ENCODE measurements at regions not wholly inside any gene's neighbourhood (a gene's known extent, or its start where the extent isn't known, plus 50 kb on each side); places are given as distances from the start of the nearest gene placed in this dataset.

DNA sequence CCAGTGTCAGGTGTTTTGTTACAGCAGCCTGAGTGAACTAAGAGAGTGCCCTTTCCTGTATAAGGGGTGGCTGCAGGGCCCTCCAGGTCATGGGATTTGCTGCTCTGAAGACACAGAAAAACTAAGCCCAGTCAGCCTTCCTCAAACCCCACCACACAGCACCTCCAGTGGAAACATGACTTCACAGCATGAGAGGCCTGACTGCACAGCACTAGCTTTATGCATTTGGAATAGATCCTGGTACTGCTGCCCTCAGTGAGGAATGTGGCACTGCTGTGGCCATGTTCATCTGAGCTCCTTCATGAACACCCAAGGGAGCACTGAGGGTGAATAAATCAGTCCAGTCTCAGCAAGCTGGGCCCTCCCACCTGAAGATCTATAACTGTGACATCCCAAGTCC is 296.1 kb upstream of the FOXQ1 start:
- no peak for DNase-seq (ENCODE audit: low read depth, low spot score)
- Histone ChIP-seq H3K9me2 (ENCODE audit: insufficient read depth) (no peaks in the 10 kb centered on the region), H2AFZ (ENCODE audit: low read depth, low read length, poor library complexity, severe bottlenecking) (no peak overlapping the region), H4K20me1 (ENCODE audit: insufficient read depth) (no peaks in the 10 kb centered on the region), H3K79me2 (ENCODE audit: insufficient read depth, low read length) (no peaks in the 10 kb centered on the region), H3K9ac (ENCODE audit: low read length) (no peak overlapping the region), H3K27me3 (ENCODE audit: insufficient read depth, low read length) (no peaks in the 10 kb centered on the region), H3K27ac (ENCODE audit: low read depth, low read length) (no peak overlapping the region), H3K9me3 (ENCODE audit: control insufficient read depth in 1 of 2, insufficient read depth in 1 of 2, low read depth in 1 of 2, low read length in 2 of 2) (no peaks in the 10 kb centered on the region), H3K4me2 (ENCODE audit: low read length) (no peak overlapping the region), H3K4me1 (ENCODE audit: control insufficient read depth in 1 of 2, insufficient read depth in 2 of 2, low read length in 2 of 2) (no peaks in the 10 kb centered on the region), H3K36me3 (ENCODE audit: control insufficient read depth in 1 of 2, insufficient read depth in 2 of 2, low read length in 2 of 2) (no peaks in the 10 kb centered on the region), H3K4me3 (replicated peaks in 1 of 2; ENCODE audit: low read depth in 1 of 2, low read length in 2 of 2) (no peak overlapping the region)
- ChIA-PET POLR2A (no interaction called here), CTCF (interaction anchor here (0.6 kb wide), 1 partner anchor 12 kb away, joined by 4 read pairs; no protein-coding TSS in a partner anchor), RAD21 (ENCODE audit: low non-redundant PET in 1 of 2, low total read pairs in 2 of 2, uncharacterized antibody in 2 of 2, unreplicated experiment in 2 of 2) (no interaction called here)
- intact Hi-C loops (cut with micrococcal nuclease) = no loop called here
- peak; percentile 72 for ATAC-seq
- TF ChIP-seq, protein P1, sequence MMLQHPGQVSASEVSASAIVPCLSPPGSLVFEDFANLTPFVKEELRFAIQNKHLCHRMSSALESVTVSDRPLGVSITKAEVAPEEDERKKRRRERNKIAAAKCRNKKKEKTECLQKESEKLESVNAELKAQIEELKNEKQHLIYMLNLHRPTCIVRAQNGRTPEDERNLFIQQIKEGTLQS (IDR thresholded peaks at IDR 0.05) = no peak
- TF ChIP-seq, protein P2, sequence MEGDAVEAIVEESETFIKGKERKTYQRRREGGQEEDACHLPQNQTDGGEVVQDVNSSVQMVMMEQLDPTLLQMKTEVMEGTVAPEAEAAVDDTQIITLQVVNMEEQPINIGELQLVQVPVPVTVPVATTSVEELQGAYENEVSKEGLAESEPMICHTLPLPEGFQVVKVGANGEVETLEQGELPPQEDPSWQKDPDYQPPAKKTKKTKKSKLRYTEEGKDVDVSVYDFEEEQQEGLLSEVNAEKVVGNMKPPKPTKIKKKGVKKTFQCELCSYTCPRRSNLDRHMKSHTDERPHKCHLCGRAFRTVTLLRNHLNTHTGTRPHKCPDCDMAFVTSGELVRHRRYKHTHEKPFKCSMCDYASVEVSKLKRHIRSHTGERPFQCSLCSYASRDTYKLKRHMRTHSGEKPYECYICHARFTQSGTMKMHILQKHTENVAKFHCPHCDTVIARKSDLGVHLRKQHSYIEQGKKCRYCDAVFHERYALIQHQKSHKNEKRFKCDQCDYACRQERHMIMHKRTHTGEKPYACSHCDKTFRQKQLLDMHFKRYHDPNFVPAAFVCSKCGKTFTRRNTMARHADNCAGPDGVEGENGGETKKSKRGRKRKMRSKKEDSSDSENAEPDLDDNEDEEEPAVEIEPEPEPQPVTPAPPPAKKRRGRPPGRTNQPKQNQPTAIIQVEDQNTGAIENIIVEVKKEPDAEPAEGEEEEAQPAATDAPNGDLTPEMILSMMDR (IDR thresholded peaks at IDR 0.05 in 2 of 3, conservative IDR thresholded peaks at IDR 0.05 in 1 of 3; ENCODE audit: borderline replicate concordance in 1 of 3, insufficient read depth in 1 of 3, low read depth in 2 of 3, low read length in 2 of 3) = peak in 2 of 3 experiments; percentile 11 to 26; a peak in 2 of 6 replicates
- BruUV-seq (replicated peaks) = no TSS peak

DNA sequence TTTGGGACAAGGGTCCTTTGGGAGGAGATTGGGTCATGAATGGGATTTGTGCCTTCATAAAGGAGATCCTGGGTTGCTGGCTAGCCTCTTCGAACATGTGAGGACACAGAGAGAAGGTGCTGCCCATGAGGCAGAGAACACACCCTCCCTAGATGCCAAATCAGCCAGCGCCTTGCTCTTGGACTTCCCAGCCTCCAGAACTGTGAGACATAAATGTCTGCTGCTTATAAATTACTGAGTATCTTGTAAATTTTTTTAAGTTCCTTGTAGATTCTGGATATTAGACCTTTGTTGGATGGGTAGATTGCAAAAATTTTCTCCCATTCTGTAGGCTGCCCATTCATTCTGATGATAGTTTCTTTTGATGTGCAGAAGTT is 297.5 kb upstream of the FOXQ1 start:
- no peak overlapping the region for H3K9ac ChIP-seq (ENCODE audit: low read length)
- POLR2A ChIA-PET = no interaction called here
- RAD21 ChIA-PET (ENCODE audit: low non-redundant PET in 1 of 2, low total read pairs in 2 of 2, uncharacterized antibody in 2 of 2, unreplicated experiment in 2 of 2) = no interaction called here
- TF ChIP-seq EZH2phosphoT487 (IDR thresholded peaks at IDR 0.05; ENCODE audit: borderline replicate concordance) = no peak
- no peak for TF ChIP-seq JUND (IDR thresholded peaks at IDR 0.05)
- no peak for TF ChIP-seq CBX3 (IDR thresholded peaks at IDR 0.05; ENCODE audit: low read depth)
- TF ChIP-seq RAD21 (IDR thresholded peaks at IDR 0.05; ENCODE audit: low read depth) = no peak
- TF ChIP-seq, protein P2 (IDR thresholded peaks at IDR 0.05 in 2 of 3, conservative IDR thresholded peaks at IDR 0.05 in 1 of 3; ENCODE audit: borderline replicate concordance in 1 of 3, insufficient read depth in 1 of 3, low read depth in 2 of 3, low read length in 2 of 3) = no peak
- TF ChIP-seq SP1 (IDR thresholded peaks at IDR 0.05; ENCODE audit: low read depth) = no peak
- TF ChIP-seq, protein P3, sequence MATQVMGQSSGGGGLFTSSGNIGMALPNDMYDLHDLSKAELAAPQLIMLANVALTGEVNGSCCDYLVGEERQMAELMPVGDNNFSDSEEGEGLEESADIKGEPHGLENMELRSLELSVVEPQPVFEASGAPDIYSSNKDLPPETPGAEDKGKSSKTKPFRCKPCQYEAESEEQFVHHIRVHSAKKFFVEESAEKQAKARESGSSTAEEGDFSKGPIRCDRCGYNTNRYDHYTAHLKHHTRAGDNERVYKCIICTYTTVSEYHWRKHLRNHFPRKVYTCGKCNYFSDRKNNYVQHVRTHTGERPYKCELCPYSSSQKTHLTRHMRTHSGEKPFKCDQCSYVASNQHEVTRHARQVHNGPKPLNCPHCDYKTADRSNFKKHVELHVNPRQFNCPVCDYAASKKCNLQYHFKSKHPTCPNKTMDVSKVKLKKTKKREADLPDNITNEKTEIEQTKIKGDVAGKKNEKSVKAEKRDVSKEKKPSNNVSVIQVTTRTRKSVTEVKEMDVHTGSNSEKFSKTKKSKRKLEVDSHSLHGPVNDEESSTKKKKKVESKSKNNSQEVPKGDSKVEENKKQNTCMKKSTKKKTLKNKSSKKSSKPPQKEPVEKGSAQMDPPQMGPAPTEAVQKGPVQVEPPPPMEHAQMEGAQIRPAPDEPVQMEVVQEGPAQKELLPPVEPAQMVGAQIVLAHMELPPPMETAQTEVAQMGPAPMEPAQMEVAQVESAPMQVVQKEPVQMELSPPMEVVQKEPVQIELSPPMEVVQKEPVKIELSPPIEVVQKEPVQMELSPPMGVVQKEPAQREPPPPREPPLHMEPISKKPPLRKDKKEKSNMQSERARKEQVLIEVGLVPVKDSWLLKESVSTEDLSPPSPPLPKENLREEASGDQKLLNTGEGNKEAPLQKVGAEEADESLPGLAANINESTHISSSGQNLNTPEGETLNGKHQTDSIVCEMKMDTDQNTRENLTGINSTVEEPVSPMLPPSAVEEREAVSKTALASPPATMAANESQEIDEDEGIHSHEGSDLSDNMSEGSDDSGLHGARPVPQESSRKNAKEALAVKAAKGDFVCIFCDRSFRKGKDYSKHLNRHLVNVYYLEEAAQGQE (IDR thresholded peaks at IDR 0.05; ENCODE audit: low read depth) = no peak
- intact Hi-C loops (cut with micrococcal nuclease) = no loop called here
- CTCF ChIA-PET = no interaction called here
- no peaks in the 10 kb centered on the region for H3K79me2 ChIP-seq (ENCODE audit: insufficient read depth, low read length)
- H3K27ac ChIP-seq (ENCODE audit: low read depth, low read length) = no peak overlapping the region
- H3K9me3 ChIP-seq (ENCODE audit: control insufficient read depth in 1 of 2, insufficient read depth in 1 of 2, low read depth in 1 of 2, low read length in 2 of 2) = no peaks in the 10 kb centered on the region
- no peak overlapping the region for H3K4me3 ChIP-seq (replicated peaks in 1 of 2; ENCODE audit: low read depth in 1 of 2, low read length in 2 of 2)
- no peaks in the 10 kb centered on the region for H3K4me1 ChIP-seq (ENCODE audit: control insufficient read depth in 1 of 2, insufficient read depth in 2 of 2, low read length in 2 of 2)
- H3K36me3 ChIP-seq (ENCODE audit: control insufficient read depth in 1 of 2, insufficient read depth in 2 of 2, low read length in 2 of 2) = no peaks in the 10 kb centered on the region
- H3K27me3 ChIP-seq (ENCODE audit: insufficient read depth, low read length) = peaks cover 7% of the 10 kb centered on the region; the same call in 1 of the 2 replicates
- no peaks in the 10 kb centered on the region for H3K9me2 ChIP-seq (ENCODE audit: insufficient read depth)
- DNase-seq (ENCODE audit: low read depth, low spot score) = no peak
- no peak for ATAC-seq
- H4K20me1 ChIP-seq (ENCODE audit: insufficient read depth) = no peaks in the 10 kb centered on the region
- BruUV-seq (replicated peaks) = no TSS peak
- no peak overlapping the region for H3K4me2 ChIP-seq (ENCODE audit: low read length)
- H2AFZ ChIP-seq (ENCODE audit: low read depth, low read length, poor library complexity, severe bottlenecking) = no peak overlapping the region
